Cardiac muscle cell (in vitro differentiated cells and primary cell): ENCODE measurements at regions not wholly inside any gene's neighbourhood (a gene's known extent, or its start where the extent isn't known, plus 50 kb on each side); places are given as distances from the start of the nearest gene placed in this dataset.
A peak's percentile ranks its signal among the peaks of the same experiment; 100 is the strongest.

ENCODE experiments used
- DNase-seq, 2 donors: peaks; one replicate each; pipeline versions ENCODE4 v3.0.0 to v3.0.0-alpha.2; 2010 to 2017; ENCODE audit warnings: low read depth in 1 of 2, low spot score in 1 of 2
- H3K27ac ChIP-seq: fragments of 200-600 bp; sonication (generic); 2 replicates; pipeline ENCODE4 v1.5.1; 2016
- H3K27me3 ChIP-seq: fragments of 200-600 bp; sonication (generic); 2 replicates; pipeline ENCODE4 v1.6.0; 2016; ENCODE audit warnings: control low read depth
- H3K36me3 ChIP-seq: fragments of 200-600 bp; sonication (generic); 2 replicates; pipeline ENCODE4 v1.5.1; 2016; ENCODE audit warnings: control low read depth
- H3K4me1 ChIP-seq: fragments of 200-600 bp; sonication (generic); 2 replicates; pipeline ENCODE4 v1.8.1; 2017; ENCODE audit warnings: low read depth, mild to moderate bottlenecking, mixed run types
- H3K4me3 ChIP-seq: fragments of 200-600 bp; sonication (generic); 2 replicates; pipeline ENCODE4 v1.5.1; 2016; ENCODE audit warnings: mild to moderate bottlenecking
- H3K9me3 ChIP-seq: fragments of 200-600 bp; sonication (generic); 2 replicates; pipeline ENCODE4 v1.5.1; 2017; ENCODE audit warnings: low read depth, mild to moderate bottlenecking, control low read depth
- TF ChIP-seq, protein P1 (sequence below): IDR thresholded peaks from 2 replicates; pipeline ENCODE4 v1.5.1; 2012; ENCODE audit warnings: low read depth, mild to moderate bottlenecking, low read length

DNA sequence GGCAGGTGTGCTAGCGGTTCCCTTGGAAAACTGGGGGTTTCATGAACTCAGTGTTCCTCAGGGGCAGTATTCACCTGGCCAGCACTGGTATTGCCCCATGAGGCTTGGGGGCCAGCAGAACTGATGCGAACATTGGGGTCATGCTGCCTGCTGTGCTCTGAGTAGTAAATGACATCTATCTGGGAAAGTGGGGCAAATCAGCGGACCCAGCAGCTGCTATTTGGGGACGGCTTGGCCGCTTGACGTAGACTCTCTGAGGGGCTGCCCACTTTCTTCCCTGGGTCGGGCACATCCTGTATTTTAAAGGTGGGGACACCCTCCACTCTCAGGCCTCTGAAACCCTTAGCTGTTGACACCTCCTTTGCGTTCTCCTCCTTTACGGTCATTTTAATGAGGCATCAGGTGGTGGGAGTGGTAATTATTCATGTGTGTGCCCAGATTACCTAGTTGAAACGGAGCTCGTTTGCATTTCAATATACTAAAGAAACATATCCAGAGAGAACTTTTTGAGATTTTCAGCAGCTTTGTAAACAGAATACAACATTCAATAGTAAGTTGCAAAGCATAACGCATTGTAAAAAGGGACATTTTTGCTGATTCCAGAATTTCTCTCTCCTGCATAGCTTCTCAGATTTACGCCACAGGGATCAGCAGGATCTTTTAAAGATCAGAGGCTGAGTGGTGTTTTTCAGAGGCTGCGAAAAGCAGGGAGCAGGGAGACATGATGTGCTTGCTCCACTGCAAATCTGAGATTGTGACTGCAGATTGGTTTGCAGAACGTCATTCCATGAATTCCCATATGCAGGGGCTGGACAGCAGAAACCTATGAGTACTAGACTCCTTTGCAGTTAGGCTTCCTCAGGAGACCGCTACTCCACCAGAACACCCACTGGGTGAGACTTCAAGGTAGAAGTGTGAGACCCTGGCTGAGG is 56.8 kb upstream of the ZFR start:
- Histone ChIP-seq H3K4me3 (no peak overlapping the region), H3K4me1 (peaks cover 4% of the 10 kb centered on the region), H3K9me3 (no peaks in the 10 kb centered on the region), H3K36me3 (no peaks in the 10 kb centered on the region), H3K27ac (no peak overlapping the region), H3K27me3 (peaks cover 14% of the 10 kb centered on the region)
- peak; percentile 11 to 18 for DNase-seq
- TF ChIP-seq, protein P1, sequence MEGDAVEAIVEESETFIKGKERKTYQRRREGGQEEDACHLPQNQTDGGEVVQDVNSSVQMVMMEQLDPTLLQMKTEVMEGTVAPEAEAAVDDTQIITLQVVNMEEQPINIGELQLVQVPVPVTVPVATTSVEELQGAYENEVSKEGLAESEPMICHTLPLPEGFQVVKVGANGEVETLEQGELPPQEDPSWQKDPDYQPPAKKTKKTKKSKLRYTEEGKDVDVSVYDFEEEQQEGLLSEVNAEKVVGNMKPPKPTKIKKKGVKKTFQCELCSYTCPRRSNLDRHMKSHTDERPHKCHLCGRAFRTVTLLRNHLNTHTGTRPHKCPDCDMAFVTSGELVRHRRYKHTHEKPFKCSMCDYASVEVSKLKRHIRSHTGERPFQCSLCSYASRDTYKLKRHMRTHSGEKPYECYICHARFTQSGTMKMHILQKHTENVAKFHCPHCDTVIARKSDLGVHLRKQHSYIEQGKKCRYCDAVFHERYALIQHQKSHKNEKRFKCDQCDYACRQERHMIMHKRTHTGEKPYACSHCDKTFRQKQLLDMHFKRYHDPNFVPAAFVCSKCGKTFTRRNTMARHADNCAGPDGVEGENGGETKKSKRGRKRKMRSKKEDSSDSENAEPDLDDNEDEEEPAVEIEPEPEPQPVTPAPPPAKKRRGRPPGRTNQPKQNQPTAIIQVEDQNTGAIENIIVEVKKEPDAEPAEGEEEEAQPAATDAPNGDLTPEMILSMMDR: no peak

GRCh38 chr5:32500181-32500580 is 55.6 kb upstream of the ZFR start:
- DNase-seq: no peak
- no peaks in the 10 kb centered on the region for H3K36me3 ChIP-seq
- no peak overlapping the region for H3K27ac ChIP-seq
- no peak overlapping the region for H3K4me3 ChIP-seq
- peaks cover 14% of the 10 kb centered on the region for H3K27me3 ChIP-seq
- no peaks in the 10 kb centered on the region for H3K9me3 ChIP-seq
- TF ChIP-seq, protein P1: no peak
- peaks cover 4% of the 10 kb centered on the region for H3K4me1 ChIP-seq

DNA sequence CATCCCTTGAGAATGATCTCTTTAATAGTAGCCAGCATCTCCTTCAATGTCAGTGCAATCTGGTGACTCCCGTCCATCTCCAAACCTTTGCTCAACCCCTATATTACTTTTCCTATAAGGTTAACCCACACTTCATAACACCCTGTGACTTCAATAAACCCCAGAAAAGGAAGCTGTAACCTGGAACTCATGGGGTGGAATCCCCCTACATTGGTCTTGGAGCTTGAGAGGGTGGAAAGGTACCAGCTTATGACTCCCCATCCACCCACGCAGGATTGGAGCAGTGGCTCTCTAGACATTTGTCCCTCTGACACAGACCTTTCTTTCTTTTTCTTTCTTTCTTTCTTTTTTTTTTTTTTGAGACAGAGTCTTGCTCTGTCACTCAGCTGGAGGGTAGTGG is 54.7 kb upstream of the ZFR start:
- Histone ChIP-seq H3K4me3 (no peak overlapping the region), H3K27me3 (peaks cover 14% of the 10 kb centered on the region)

DNA sequence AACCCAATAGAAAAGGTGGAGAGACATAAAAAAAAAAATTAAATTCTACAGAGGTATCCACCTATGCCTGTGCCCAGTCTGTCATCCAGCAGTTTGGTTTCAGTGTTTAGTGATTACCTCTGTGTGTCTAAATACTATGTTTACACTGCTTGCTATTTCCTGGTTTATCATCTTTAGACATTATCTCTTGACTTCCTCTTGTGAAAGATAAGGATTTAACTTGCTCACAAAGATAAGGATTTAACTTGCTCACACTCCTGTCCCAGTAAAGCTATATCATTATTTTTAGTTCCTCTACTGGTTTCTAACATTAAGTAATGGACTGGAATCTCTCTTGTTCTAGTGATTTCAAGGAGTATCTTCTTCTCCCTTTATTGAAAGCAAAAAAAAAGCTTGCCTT is 53.9 kb upstream of the ZFR start:
- Histone ChIP-seq H3K27ac (no peak overlapping the region), H3K36me3 (no peaks in the 10 kb centered on the region), H3K4me1 (peaks cover 4% of the 10 kb centered on the region), H3K4me3 (no peak overlapping the region), H3K9me3 (no peaks in the 10 kb centered on the region), H3K27me3 (peaks cover 14% of the 10 kb centered on the region)
- DNase-seq: no peak
- TF ChIP-seq, protein P1: no peak

More for the DNA sequence above, 54.7 kb upstream of the ZFR start:
- Histone ChIP-seq H3K9me3 (no peaks in the 10 kb centered on the region), H3K4me1 (peaks cover 4% of the 10 kb centered on the region), H3K36me3 (no peaks in the 10 kb centered on the region), H3K27ac (no peak overlapping the region)
- TF ChIP-seq, protein P1: no peak
- no peak for DNase-seq

DNA sequence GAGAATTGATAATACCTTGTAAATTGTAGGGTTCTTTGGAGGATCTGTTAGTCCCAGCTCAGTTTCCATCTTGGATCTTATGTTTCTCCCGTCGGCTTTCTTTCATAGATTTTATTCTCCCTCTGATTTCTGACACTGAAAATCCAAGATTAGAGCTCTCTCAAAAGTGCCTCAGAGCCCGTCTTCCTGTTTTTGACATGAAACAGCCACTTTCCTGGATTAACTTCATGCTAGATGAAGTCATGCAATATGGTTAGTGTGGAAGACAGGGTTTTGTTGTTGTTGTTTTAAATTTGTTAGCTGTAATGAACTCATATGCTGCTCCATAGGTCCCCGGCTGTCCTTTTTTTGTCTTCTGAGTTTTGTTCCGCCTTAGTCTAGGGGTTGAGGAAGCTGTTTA is 51.6 kb upstream of the ZFR start:
- H3K27ac ChIP-seq: no peak overlapping the region
- TF ChIP-seq, protein P1: no peak
- H3K36me3 ChIP-seq: no peaks in the 10 kb centered on the region
- H3K4me3 ChIP-seq: no peak overlapping the region
- no peaks in the 10 kb centered on the region for H3K9me3 ChIP-seq
- peaks cover 3% of the 10 kb centered on the region for H3K27me3 ChIP-seq
- peaks cover 4% of the 10 kb centered on the region for H3K4me1 ChIP-seq
- DNase-seq: no peak
